ENCODE measurements at regions not wholly inside any gene's neighbourhood (a gene's known extent, or its start where the extent isn't known, plus 50 kb on each side); places are given as distances from the start of the nearest gene placed in this dataset.

DNA sequence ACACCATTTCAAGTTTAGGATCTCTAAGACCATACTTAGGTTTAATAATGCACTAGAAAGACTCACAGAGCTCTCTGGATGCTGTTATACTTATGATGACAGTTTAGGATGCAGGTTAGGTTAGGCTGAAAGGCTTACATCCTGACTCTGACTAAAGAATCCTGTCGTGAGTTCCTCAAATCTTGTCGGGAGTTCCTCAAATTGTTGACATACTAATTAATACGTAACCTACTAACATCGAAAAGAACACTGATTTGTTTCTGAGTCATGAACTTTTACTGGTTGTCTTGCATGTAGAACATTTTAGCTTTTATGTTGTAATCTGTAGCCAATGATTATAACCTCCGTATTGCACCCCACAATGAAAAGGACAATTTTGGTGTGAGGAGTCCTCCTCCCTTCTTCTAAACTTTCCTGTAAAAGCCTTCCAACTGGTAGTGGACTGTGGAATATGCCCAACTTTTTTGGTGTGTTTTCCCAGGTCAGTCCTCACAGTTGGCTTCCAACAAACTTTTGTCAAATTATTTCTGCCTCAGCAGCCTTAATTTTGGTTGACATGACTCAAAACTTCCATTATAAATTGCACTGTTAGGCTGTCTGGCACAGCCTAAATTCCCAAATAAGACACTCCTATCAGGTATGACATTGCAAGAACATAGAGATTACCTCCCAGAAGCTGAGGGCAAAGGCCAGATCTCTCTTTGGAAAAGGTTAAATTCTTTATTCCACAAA is 107.9 kb upstream of the PALMD start:
- no peak overlapping the region for H3K27ac Mint-ChIP-seq
- ChIA-PET CTCF (ENCODE audit: partially characterized antibody) (interaction anchor here (0.8 kb wide), 1 partner anchor 58 kb away, joined by 3 read pairs; no protein-coding TSS in a partner anchor), POLR2A (ENCODE audit: partially characterized antibody) (no interaction called here)
- H3K4me3 ChIP-seq (ENCODE audit: low read length in 2 of 2): no peak overlapping the region
- H3K27me3 Mint-ChIP-seq: peaks cover 0 to 3% of the 10 kb centered on the region in 2 donors
- DNase-seq: no peak
- intact Hi-C loops (cut with micrococcal nuclease): no loop called here
- H3K9me3 ChIP-seq (ENCODE audit: control insufficient read depth in 1 of 2, low read length in 2 of 2): no peaks in the 10 kb centered on the region
- H3K4me1 ChIP-seq (ENCODE audit: insufficient read depth, low read length): no peaks in the 10 kb centered on the region
- H3K36me3 ChIP-seq (ENCODE audit: insufficient read depth, low read length): no peaks in the 10 kb centered on the region
- no peak overlapping the region for H3K4me3 Mint-ChIP-seq
- H3K27ac ChIP-seq (ENCODE audit: low read depth, low read length): no peak overlapping the region
- no peaks in the 10 kb centered on the region for H3K36me3 Mint-ChIP-seq
- no peaks in the 10 kb centered on the region for H3K4me1 Mint-ChIP-seq
- H3K27me3 ChIP-seq (ENCODE audit: insufficient read depth, low read length): no peaks in the 10 kb centered on the region
- no peaks in the 10 kb centered on the region for H3K9me3 Mint-ChIP-seq

DNA sequence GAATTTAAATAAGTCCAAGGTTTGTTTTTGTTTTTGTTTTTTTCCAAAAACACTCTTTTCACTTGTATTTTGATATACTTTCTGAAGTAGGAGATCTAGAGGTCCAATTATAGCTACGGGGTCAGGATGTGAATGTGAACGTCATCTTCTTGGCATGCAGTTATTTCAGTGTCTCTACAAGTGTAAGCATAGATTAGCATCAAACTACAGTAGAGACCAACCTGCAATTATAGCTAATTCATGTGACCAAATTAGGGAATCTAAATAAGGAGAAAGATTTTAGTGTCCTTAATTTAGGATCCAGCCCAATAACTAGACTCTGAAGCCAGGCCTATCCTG is 107.3 kb upstream of the PALMD start:
- intact Hi-C loops (cut with micrococcal nuclease): no loop called here
- no peaks in the 10 kb centered on the region for H3K27me3 ChIP-seq (ENCODE audit: insufficient read depth, low read length)
- H3K36me3 Mint-ChIP-seq: no peaks in the 10 kb centered on the region
- H3K4me1 Mint-ChIP-seq: no peaks in the 10 kb centered on the region
- no peaks in the 10 kb centered on the region for H3K4me1 ChIP-seq (ENCODE audit: insufficient read depth, low read length)
- H3K9me3 ChIP-seq (ENCODE audit: control insufficient read depth in 1 of 2, low read length in 2 of 2): no peaks in the 10 kb centered on the region
- H3K27ac Mint-ChIP-seq: no peak overlapping the region
- H3K4me3 ChIP-seq (ENCODE audit: low read length in 2 of 2): no peak overlapping the region
- H3K9me3 Mint-ChIP-seq: no peaks in the 10 kb centered on the region
- H3K36me3 ChIP-seq (ENCODE audit: insufficient read depth, low read length): no peaks in the 10 kb centered on the region
- no peak overlapping the region for H3K4me3 Mint-ChIP-seq
- peaks cover 0 to 3% of the 10 kb centered on the region in 2 donors for H3K27me3 Mint-ChIP-seq
- CTCF ChIA-PET (ENCODE audit: partially characterized antibody): interaction anchor here (0.8 kb wide), 1 partner anchor 59 kb away, joined by 3 read pairs; no protein-coding TSS in a partner anchor
- POLR2A ChIA-PET (ENCODE audit: partially characterized antibody): no interaction called here
- DNase-seq: no peak
- H3K27ac ChIP-seq (ENCODE audit: low read depth, low read length): no peak overlapping the region

DNA sequence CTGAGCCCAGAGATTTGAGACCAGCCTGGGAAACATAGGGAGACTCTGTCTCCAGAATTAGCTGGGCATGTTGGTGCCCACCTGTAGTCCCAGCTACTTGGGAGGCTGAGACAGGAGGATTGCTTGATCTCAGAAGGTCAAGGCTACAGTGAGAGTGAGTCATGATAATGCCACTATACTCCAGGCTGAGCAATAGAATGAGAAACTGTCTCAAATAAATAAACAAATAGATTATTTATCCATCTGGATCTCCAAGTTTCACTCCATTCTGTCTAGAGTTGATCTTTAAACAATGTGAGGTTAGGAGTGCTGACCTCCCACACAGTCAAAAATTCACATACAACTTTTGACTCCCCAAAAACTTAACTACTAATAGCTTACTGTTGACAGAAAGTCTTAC is 106.8 kb upstream of the PALMD start:
- no peaks in the 10 kb centered on the region for H3K36me3 Mint-ChIP-seq
- intact Hi-C loops (cut with micrococcal nuclease): no loop called here

DNA sequence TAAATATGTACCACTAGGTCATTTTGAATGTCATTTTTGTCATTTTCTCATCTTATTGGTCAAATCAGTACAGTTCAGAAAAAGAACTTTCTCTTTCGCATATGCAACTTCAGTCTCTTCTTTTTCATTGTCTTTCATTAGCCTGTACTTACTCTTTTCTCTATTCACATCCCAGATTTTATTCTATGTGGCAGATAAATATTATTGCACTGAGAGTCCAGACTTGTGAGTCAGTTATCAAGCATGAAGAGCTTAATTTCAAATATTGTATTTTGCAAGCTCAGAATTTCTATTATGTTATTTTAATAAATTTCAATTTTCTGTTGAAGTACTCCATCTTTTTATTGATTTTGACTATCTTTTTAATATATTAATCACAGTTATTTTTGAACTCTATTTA is 105.2 kb upstream of the PALMD start:
- intact Hi-C loops (cut with micrococcal nuclease): no loop called here
- no peaks in the 10 kb centered on the region for H3K4me1 Mint-ChIP-seq

More for the DNA sequence above, 106.8 kb upstream of the PALMD start:
- H3K4me1 ChIP-seq (ENCODE audit: insufficient read depth, low read length): no peaks in the 10 kb centered on the region
- no peak for DNase-seq
- no peak overlapping the region for H3K4me3 ChIP-seq (ENCODE audit: low read length in 2 of 2)
- no peaks in the 10 kb centered on the region for H3K4me1 Mint-ChIP-seq
- H3K27me3 Mint-ChIP-seq: peaks cover 0 to 3% of the 10 kb centered on the region in 2 donors
- no peaks in the 10 kb centered on the region for H3K9me3 ChIP-seq (ENCODE audit: control insufficient read depth in 1 of 2, low read length in 2 of 2)
- ChIA-PET POLR2A (ENCODE audit: partially characterized antibody) (no interaction called here), CTCF (ENCODE audit: partially characterized antibody) (interaction anchor here (0.8 kb wide), 1 partner anchor 59 kb away, joined by 3 read pairs; no protein-coding TSS in a partner anchor)
- H3K4me3 Mint-ChIP-seq: no peak overlapping the region
- H3K27ac ChIP-seq (ENCODE audit: low read depth, low read length): no peak overlapping the region
- H3K27me3 ChIP-seq (ENCODE audit: insufficient read depth, low read length): no peaks in the 10 kb centered on the region
- no peaks in the 10 kb centered on the region for H3K9me3 Mint-ChIP-seq
- H3K36me3 ChIP-seq (ENCODE audit: insufficient read depth, low read length): no peaks in the 10 kb centered on the region
- H3K27ac Mint-ChIP-seq: no peak overlapping the region

GRCh38 chr1:99544328-99544727 is 101.6 kb upstream of the PALMD start:
- Histone ChIP-seq H3K36me3 (ENCODE audit: insufficient read depth, low read length) (no peaks in the 10 kb centered on the region), H3K4me3 (ENCODE audit: low read length in 2 of 2) (no peak overlapping the region), H3K4me1 (ENCODE audit: insufficient read depth, low read length) (no peaks in the 10 kb centered on the region), H3K27me3 (ENCODE audit: insufficient read depth, low read length) (no peaks in the 10 kb centered on the region), H3K9me3 (ENCODE audit: control insufficient read depth in 1 of 2, low read length in 2 of 2) (no peaks in the 10 kb centered on the region), H3K27ac (ENCODE audit: low read depth, low read length) (no peak overlapping the region)
- no peak overlapping the region for H3K4me3 Mint-ChIP-seq
- peaks cover 0 to 3% of the 10 kb centered on the region in 2 donors for H3K27me3 Mint-ChIP-seq
- H3K4me1 Mint-ChIP-seq: no peaks in the 10 kb centered on the region
- H3K9me3 Mint-ChIP-seq: no peaks in the 10 kb centered on the region
- intact Hi-C loops (cut with micrococcal nuclease): no loop called here
- CTCF ChIA-PET (ENCODE audit: partially characterized antibody): no interaction called here
- no peak for DNase-seq
- no peaks in the 10 kb centered on the region for H3K36me3 Mint-ChIP-seq
- POLR2A ChIA-PET (ENCODE audit: partially characterized antibody): no interaction called here
- no peak overlapping the region for H3K27ac Mint-ChIP-seq

More for the DNA sequence above, 105.2 kb upstream of the PALMD start:
- Histone ChIP-seq H3K27me3 (ENCODE audit: insufficient read depth, low read length) (no peaks in the 10 kb centered on the region), H3K4me1 (ENCODE audit: insufficient read depth, low read length) (no peaks in the 10 kb centered on the region), H3K36me3 (ENCODE audit: insufficient read depth, low read length) (no peaks in the 10 kb centered on the region), H3K27ac (ENCODE audit: low read depth, low read length) (no peak overlapping the region), H3K9me3 (ENCODE audit: control insufficient read depth in 1 of 2, low read length in 2 of 2) (no peaks in the 10 kb centered on the region), H3K4me3 (ENCODE audit: low read length in 2 of 2) (no peak overlapping the region)
- CTCF ChIA-PET (ENCODE audit: partially characterized antibody): no interaction called here
- Mint-ChIP-seq H3K9me3 (no peaks in the 10 kb centered on the region), H3K27me3 (peaks cover 0 to 3% of the 10 kb centered on the region in 2 donors), H3K36me3 (no peaks in the 10 kb centered on the region), H3K27ac (no peak overlapping the region), H3K4me3 (no peak overlapping the region)
- POLR2A ChIA-PET (ENCODE audit: partially characterized antibody): no interaction called here
- no peak for DNase-seq

DNA sequence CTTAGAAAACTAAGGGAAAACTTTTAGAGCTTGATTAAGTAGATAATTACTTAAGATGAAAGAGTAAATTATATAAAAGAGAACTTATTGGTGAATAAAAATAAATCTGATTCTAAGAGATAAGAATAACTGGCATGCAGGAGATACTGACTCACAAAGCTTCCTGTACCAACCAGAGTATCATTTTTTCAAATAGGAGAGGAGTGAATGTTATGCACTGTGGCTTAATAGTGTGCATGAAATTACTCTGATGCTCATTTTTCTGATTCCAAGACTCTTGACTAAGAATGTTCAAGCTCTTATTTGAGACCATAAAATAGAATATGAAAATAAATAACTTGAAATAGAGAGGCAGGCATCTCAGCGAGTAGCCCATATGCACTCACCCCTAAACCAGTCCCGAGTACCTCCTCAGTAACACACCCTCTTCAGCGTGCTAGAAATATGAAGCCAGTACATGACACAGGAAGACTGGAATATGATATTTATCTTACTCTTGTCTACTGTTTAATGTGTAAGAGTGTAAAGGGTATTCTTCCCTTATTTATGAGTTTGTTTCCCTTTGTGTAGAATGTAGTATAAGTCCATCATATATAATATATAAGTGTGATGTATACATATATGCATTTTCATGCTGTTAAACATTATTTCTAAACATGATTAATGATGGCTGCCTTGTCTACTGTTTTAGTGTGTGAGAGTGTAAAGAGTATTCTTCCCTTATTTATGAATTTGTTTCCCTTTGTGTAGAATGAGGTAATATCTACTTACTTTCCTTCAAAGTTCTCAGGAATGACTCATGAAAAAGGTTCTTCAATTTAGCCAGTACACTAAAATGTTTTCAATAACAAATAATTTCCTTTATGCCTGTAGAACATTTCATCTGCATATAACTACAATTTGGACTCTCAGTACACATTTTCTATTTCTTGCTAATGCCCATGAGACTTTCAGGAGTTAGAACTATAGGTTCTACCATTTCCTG is 99.2 kb upstream of the PALMD start:
- Mint-ChIP-seq H3K27ac (no peak overlapping the region), H3K27me3 (peaks cover 5 to 7% of the 10 kb centered on the region in 2 donors), H3K4me1 (no peaks in the 10 kb centered on the region), H3K9me3 (peaks cover 0 to 4% (median 0%) of the 10 kb centered on the region in 8 donors), H3K4me3 (no peak overlapping the region), H3K36me3 (no peaks in the 10 kb centered on the region)
- CTCF ChIA-PET (ENCODE audit: partially characterized antibody): no interaction called here
- no peaks in the 10 kb centered on the region for H3K4me1 ChIP-seq (ENCODE audit: insufficient read depth, low read length)
- H3K9me3 ChIP-seq (ENCODE audit: control insufficient read depth in 1 of 2, low read length in 2 of 2): no peaks in the 10 kb centered on the region
- no peak for DNase-seq
- H3K4me3 ChIP-seq (ENCODE audit: low read length in 2 of 2): no peak overlapping the region
- intact Hi-C loops (cut with micrococcal nuclease): no loop called here
- H3K27me3 ChIP-seq (ENCODE audit: insufficient read depth, low read length): no peaks in the 10 kb centered on the region
- H3K27ac ChIP-seq (ENCODE audit: low read depth, low read length): no peak overlapping the region
- POLR2A ChIA-PET (ENCODE audit: partially characterized antibody): no interaction called here
- H3K36me3 ChIP-seq (ENCODE audit: insufficient read depth, low read length): no peaks in the 10 kb centered on the region

- no peak overlapping the region for H3K27ac ChIP-seq (ENCODE audit: low read depth, low read length)
- ChIA-PET CTCF (ENCODE audit: partially characterized antibody) (no interaction called here), POLR2A (ENCODE audit: partially characterized antibody) (no interaction called here)
- H3K36me3 Mint-ChIP-seq: no peaks in the 10 kb centered on the region
- no peak overlapping the region for H3K4me3 ChIP-seq (ENCODE audit: low read length in 2 of 2)
- H3K9me3 Mint-ChIP-seq: peaks cover 0 to 4% (median 0%) of the 10 kb centered on the region in 8 donors
- H3K4me3 Mint-ChIP-seq: no peak overlapping the region
- H3K36me3 ChIP-seq (ENCODE audit: insufficient read depth, low read length): no peaks in the 10 kb centered on the region
- intact Hi-C loops (cut with micrococcal nuclease): no loop called here
- H3K4me1 ChIP-seq (ENCODE audit: insufficient read depth, low read length): no peaks in the 10 kb centered on the region
- no peaks in the 10 kb centered on the region for H3K27me3 ChIP-seq (ENCODE audit: insufficient read depth, low read length)
- H3K4me1 Mint-ChIP-seq: no peaks in the 10 kb centered on the region
- no peaks in the 10 kb centered on the region for H3K9me3 ChIP-seq (ENCODE audit: control insufficient read depth in 1 of 2, low read length in 2 of 2)
- H3K27me3 Mint-ChIP-seq: peaks cover 5 to 12% of the 10 kb centered on the region in 2 donors
- no peak for DNase-seq
- no peak overlapping the region for H3K27ac Mint-ChIP-seq
These were observed 96.8 kb upstream of the PALMD start for GRCh38 chr1:99548943-99549605.

Data from CD4-positive, alpha-beta memory T cell (primary cell).